ENCODE measurements at regions not wholly inside any gene's neighbourhood (a gene's known extent, or its start where the extent isn't known, plus 50 kb on each side); places are given as distances from the start of the nearest gene placed in this dataset.

DNA sequence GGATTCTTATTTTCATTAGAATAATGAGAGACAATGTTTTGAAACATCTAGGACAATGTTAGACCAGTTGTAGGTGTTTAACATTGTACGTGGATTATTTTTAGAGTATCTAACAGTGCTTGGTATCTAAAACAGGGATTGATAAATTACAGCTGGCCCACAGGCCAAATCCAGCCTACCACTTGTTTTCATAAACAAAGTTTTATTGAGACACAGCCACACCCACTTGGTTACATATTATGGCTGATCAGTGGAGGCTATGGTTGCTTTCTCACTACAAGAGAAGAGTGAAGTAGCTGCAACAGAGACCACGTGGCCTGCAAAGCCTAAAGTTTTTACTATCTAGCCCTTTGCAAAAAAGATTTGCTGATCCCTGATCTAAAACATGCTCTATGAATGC, 223.1 kb upstream of the CTNNB1 start:
- TF ChIP-seq CTCF (IDR thresholded peaks at IDR 0.05) (no peak), POLR2A (IDR thresholded peaks at IDR 0.05) (no peak)

Data from thyroid gland (tissue), 4 donors.